Neural cell (in vitro differentiated cells): ENCODE measurements at regions not wholly inside any gene's neighbourhood (a gene's known extent, or its start where the extent isn't known, plus 50 kb on each side); places are given as distances from the start of the nearest gene placed in this dataset.

Source experiments
- H2AFZ ChIP-seq: fragments of 200-600, 300-800 bp; sonication (generic), shearing (Covaris generic); 2 replicates; pipeline ENCODE4 v1.6.0; 2014; ENCODE audit warnings: low read depth, mild to moderate bottlenecking, antibody characterized with exemption, low read length, moderate library complexity
- H3F3A ChIP-seq: fragments of 200-600 bp; shearing (Covaris generic); 2 replicates; pipeline ENCODE4 v1.6.1; 2016; ENCODE audit warnings: mild to moderate bottlenecking, moderate library complexity, mixed read lengths, antibody characterized with exemption, low read length; ENCODE audit not compliant: insufficient read depth, poor library complexity, severe bottlenecking
- H3K27ac ChIP-seq: fragments of 200-600, 300-800 bp; sonication (generic), shearing (Covaris generic); 2 replicates; pipeline ENCODE4 v1.5.1; 2014; ENCODE audit warnings: mild to moderate bottlenecking, low read length, moderate library complexity
- H3K27me3 ChIP-seq: fragments of 300-800, 200-600 bp; sonication (generic), shearing (Covaris generic); 2 replicates; pipeline ENCODE4 v1.6.0; 2014; ENCODE audit warnings: mild to moderate bottlenecking, low read depth, low read length, moderate library complexity; ENCODE audit not compliant: insufficient read depth
- H3K36me3 ChIP-seq: fragments of 300-800, 200-600 bp; sonication (generic), shearing (Covaris generic); 2 replicates; pipeline ENCODE4 v1.5.1; 2014; ENCODE audit warnings: mild to moderate bottlenecking, antibody characterized with exemption, low read length, moderate library complexity; ENCODE audit not compliant: insufficient read depth
- H3K4me2 ChIP-seq: fragments of 300-800, 200-600 bp; sonication (generic), shearing (Covaris generic); 2 replicates; pipeline ENCODE4 v1.6.0; 2014; ENCODE audit warnings: mild to moderate bottlenecking, low read length
- H3K4me3 ChIP-seq: fragments of 300-800, 200-600 bp; sonication (generic), shearing (Covaris generic); 2 replicates; pipeline ENCODE4 v1.5.1; 2014; ENCODE audit warnings: mild to moderate bottlenecking, low read length, moderate library complexity
- H3K79me2 ChIP-seq: fragments of 200-600 bp; shearing (Covaris generic); replicated peaks from 2 replicates; pipeline ENCODE4 v1.6.0; 2014; ENCODE audit warnings: mild to moderate bottlenecking, low read length, moderate library complexity; ENCODE audit not compliant: insufficient read depth
- H3K9ac ChIP-seq: fragments of 300-800, 200-600 bp; sonication (generic), shearing (Covaris generic); 2 replicates; pipeline ENCODE4 v1.6.1; 2016; ENCODE audit warnings: mild to moderate bottlenecking, low read length, mixed read lengths
- H3K9me2 ChIP-seq: fragments of 200-600 bp; shearing (Covaris generic); 2 replicates; pipeline ENCODE4 v1.6.1; 2016; ENCODE audit warnings: mild to moderate bottlenecking, low read length, mixed read lengths; ENCODE audit not compliant: insufficient read depth
- H3K9me3 ChIP-seq: fragments of 200-600, 300-800 bp; sonication (generic), shearing (Covaris generic); 2 replicates; pipeline ENCODE4 v1.6.1; 2016; ENCODE audit warnings: mild to moderate bottlenecking, mixed run types, low read length, moderate library complexity, mixed read lengths
- H4K20me1 ChIP-seq: fragments of 200-600 bp; shearing (Covaris generic); 2 replicates; pipeline ENCODE4 v1.6.1; 2016; ENCODE audit warnings: mild to moderate bottlenecking, mixed run types; ENCODE audit not compliant: insufficient read depth
- CTCF ChIP-seq: fragments of 450-650 bp; IDR thresholded peaks from 2 replicates; pipeline ENCODE4 v1.5.1; 2014; ENCODE audit warnings: antibody characterized with exemption, mild to moderate bottlenecking, moderate library complexity; ENCODE audit not compliant: poor library complexity, severe bottlenecking
- EP300 ChIP-seq: fragments of 450-650 bp; conservative IDR thresholded peaks from 2 replicates; pipeline ENCODE4 v1.6.1; 2014; ENCODE audit warnings: antibody characterized with exemption, mild to moderate bottlenecking, moderate library complexity; ENCODE audit not compliant: poor library complexity, severe bottlenecking
- EZH2 ChIP-seq: fragments of 200-600, 300-800 bp; shearing (Covaris generic), sonication (generic); IDR thresholded peaks from 2 replicates; pipeline ENCODE4 v1.6.1; 2014; ENCODE audit warnings: antibody characterized with exemption, low read length, borderline replicate concordance, mild to moderate bottlenecking; ENCODE audit not compliant: insufficient read depth, poor library complexity, severe bottlenecking
- MXI1 ChIP-seq: fragments of 450-650 bp; conservative IDR thresholded peaks from 2 replicates; pipeline ENCODE4 v1.6.1; 2014; ENCODE audit warnings: antibody characterized with exemption, mild to moderate bottlenecking; ENCODE audit not compliant: poor library complexity, severe bottlenecking
- POLR2AphosphoS5 ChIP-seq: IDR thresholded peaks from 2 replicates; pipeline ENCODE4 v1.6.1; 2012
- RAD21 ChIP-seq: fragments of 450-650 bp; conservative IDR thresholded peaks from 2 replicates; pipeline ENCODE4 v1.6.1; 2014; ENCODE audit warnings: antibody characterized with exemption, mild to moderate bottlenecking, moderate library complexity
- REST ChIP-seq: IDR thresholded peaks from 2 replicates; pipeline ENCODE4 v1.6.1; 2012; ENCODE audit warnings: borderline replicate concordance
- SMC3 ChIP-seq: fragments of 450-650 bp; conservative IDR thresholded peaks from 2 replicates; pipeline ENCODE4 v1.6.1; 2014; ENCODE audit warnings: antibody characterized with exemption, mild to moderate bottlenecking, moderate library complexity; ENCODE audit not compliant: poor library complexity
- TAF1 ChIP-seq: IDR thresholded peaks from 2 replicates; pipeline ENCODE4 v1.6.1; 2012; ENCODE audit warnings: low read depth

- TF ChIP-seq MXI1 (no peak), RAD21 (no peak), SMC3 (no peak), CTCF (no peak), POLR2AphosphoS5 (no peak), REST (no peak), EZH2 (no peak), TAF1 (no peak), EP300 (no peak)
- Histone ChIP-seq H2AFZ (no peak overlapping the region), H3K9ac (no peak overlapping the region), H3K36me3 (no peaks in the 10 kb centered on the region), H3K4me3 (no peak overlapping the region), H3K9me3 (no peaks in the 10 kb centered on the region), H3K4me2 (no peak overlapping the region), H3K27me3 (no peaks in the 10 kb centered on the region), H3F3A (no peaks in the 10 kb centered on the region), H3K9me2 (no peaks in the 10 kb centered on the region), H4K20me1 (no peaks in the 10 kb centered on the region), H3K79me2 (no peaks in the 10 kb centered on the region), H3K27ac (no peak overlapping the region)
These were observed 100.2 kb upstream of the TIAM2 start for GRCh38 chr6:154894902-154895301.

- TF ChIP-seq POLR2AphosphoS5 (no peak), EZH2 (no peak), MXI1 (no peak), CTCF (no peak), EP300 (no peak), SMC3 (no peak), TAF1 (no peak), RAD21 (no peak), REST (no peak)
- Histone ChIP-seq H3K9ac (no peak overlapping the region), H3K27ac (no peak overlapping the region), H3K79me2 (no peaks in the 10 kb centered on the region), H3K4me3 (no peak overlapping the region), H3K9me2 (no peaks in the 10 kb centered on the region), H3F3A (no peaks in the 10 kb centered on the region), H3K27me3 (no peaks in the 10 kb centered on the region), H2AFZ (no peak overlapping the region), H3K9me3 (no peaks in the 10 kb centered on the region), H3K4me2 (no peak overlapping the region), H3K36me3 (no peaks in the 10 kb centered on the region), H4K20me1 (no peaks in the 10 kb centered on the region)
These were observed 99.3 kb upstream of the TIAM2 start for GRCh38 chr6:154895841-154896240.
